Prostate gland (tissue), 2 donors: ENCODE measurements at regions not wholly inside any gene's neighbourhood (a gene's known extent, or its start where the extent isn't known, plus 50 kb on each side); places are given as distances from the start of the nearest gene placed in this dataset.

Experiments
- CTCF ChIP-seq, 4 experiments: fragments of 200-600 bp in 2 of 4; fragments of 450-650 bp in 2 of 4; sonication (generic) in 2 of 4; IDR thresholded peaks; 1 replicate in 3 of 4; 2 replicates in 1 of 4; pipeline ENCODE4 v1.5.1; 2016 to 2019; ENCODE audit warnings: antibody characterized with exemption in 4 of 4, mild to moderate bottlenecking in 2 of 4, moderate library complexity in 2 of 4
- POLR2A ChIP-seq: fragments of 450-650 bp; IDR thresholded peaks from one replicate; pipeline ENCODE4 v1.6.1; 2016; ENCODE audit warnings: antibody characterized with exemption, mild to moderate bottlenecking
- POLR2AphosphoS5 ChIP-seq: sonication (generic); formaldehyde crosslinking; IDR thresholded peaks from one replicate; pipeline ENCODE4 v1.6.1; 2017; ENCODE audit warnings: antibody characterized with exemption

- TF ChIP-seq CTCF (IDR thresholded peaks at IDR 0.05) (no peak), POLR2AphosphoS5 (no peak), POLR2A (no peak)
Observed at GRCh38 chr6:6515691-6516607, 72.6 kb upstream of the LY86 start.
